Astrocyte (in vitro differentiated cells and primary cell): ENCODE measurements at regions not wholly inside any gene's neighbourhood (a gene's known extent, or its start where the extent isn't known, plus 50 kb on each side); places are given as distances from the start of the nearest gene placed in this dataset.

Experiments used
- EZH2 ChIP-seq: IDR thresholded peaks from 2 replicates; pipeline ENCODE4 v1.6.1; 2012; ENCODE audit warnings: mild to moderate bottlenecking, low read length, inconsistent platforms; ENCODE audit not compliant: insufficient read depth
- TF ChIP-seq, protein P1 (sequence below): IDR thresholded peaks from 2 replicates; pipeline ENCODE4 v1.5.1; 2011; ENCODE audit warnings: low read depth, mild to moderate bottlenecking, inconsistent platforms, low read length, moderate library complexity; ENCODE audit not compliant: insufficient read depth

DNA sequence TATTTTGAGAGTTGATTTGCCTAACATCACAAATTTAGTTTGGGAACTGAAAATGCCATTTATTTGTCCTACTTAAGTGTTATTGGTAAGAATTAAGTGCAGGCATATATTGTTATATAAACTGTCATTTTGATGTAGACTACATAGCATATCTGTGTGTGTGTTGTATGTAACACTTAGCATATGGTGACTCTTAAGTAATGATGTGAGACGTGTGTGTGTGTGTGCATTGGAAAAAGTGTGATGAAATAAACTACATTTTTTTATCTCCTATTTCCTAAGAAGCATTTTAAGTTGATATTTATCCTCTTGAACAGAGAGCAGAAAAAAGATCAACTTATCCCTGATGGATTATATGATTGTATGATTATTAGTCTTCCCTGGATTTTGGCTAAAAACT, 588.2 kb upstream of the SUCLG2 start:
- TF ChIP-seq, protein P1, sequence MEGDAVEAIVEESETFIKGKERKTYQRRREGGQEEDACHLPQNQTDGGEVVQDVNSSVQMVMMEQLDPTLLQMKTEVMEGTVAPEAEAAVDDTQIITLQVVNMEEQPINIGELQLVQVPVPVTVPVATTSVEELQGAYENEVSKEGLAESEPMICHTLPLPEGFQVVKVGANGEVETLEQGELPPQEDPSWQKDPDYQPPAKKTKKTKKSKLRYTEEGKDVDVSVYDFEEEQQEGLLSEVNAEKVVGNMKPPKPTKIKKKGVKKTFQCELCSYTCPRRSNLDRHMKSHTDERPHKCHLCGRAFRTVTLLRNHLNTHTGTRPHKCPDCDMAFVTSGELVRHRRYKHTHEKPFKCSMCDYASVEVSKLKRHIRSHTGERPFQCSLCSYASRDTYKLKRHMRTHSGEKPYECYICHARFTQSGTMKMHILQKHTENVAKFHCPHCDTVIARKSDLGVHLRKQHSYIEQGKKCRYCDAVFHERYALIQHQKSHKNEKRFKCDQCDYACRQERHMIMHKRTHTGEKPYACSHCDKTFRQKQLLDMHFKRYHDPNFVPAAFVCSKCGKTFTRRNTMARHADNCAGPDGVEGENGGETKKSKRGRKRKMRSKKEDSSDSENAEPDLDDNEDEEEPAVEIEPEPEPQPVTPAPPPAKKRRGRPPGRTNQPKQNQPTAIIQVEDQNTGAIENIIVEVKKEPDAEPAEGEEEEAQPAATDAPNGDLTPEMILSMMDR, result no peak
- TF ChIP-seq EZH2, result no peak
